ENCODE measurements at regions not wholly inside any gene's neighbourhood (a gene's known extent, or its start where the extent isn't known, plus 50 kb on each side); places are given as distances from the start of the nearest gene placed in this dataset.

DNA sequence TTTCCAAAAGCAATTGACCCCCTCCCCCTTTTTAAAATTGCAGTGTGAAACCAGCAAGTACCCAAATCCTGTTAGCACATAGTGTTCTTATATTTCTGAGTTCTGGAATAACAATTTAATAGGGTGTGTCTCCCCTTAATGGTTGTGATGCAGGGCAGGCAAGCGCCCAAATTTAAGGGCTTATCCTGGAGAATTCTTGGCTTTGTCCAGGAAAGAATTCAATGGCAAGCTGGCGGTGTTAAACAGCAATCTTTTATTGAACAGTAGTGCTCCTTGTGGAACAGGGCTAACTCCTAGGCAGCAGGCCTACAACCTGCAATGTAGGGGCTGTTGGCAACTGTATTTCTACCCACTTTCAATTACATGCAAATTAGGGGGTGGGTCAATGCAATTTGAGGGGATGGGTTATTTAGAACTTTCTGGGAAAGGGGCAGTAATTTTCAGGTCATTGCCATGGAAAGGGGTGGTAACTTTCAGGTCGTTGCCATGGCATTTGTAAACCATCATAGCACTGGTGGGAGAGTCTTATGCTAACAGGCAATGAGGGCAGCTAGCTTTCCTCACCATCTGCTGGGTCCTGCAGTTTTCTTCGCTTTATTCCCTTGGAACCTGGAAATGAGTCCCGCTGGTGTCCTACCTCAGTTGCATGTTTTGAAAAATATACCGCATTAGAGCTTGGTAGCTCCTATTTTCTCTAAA lies 149.0 kb upstream of the KCTD1 start:
- no peak for DNase-seq

DNA sequence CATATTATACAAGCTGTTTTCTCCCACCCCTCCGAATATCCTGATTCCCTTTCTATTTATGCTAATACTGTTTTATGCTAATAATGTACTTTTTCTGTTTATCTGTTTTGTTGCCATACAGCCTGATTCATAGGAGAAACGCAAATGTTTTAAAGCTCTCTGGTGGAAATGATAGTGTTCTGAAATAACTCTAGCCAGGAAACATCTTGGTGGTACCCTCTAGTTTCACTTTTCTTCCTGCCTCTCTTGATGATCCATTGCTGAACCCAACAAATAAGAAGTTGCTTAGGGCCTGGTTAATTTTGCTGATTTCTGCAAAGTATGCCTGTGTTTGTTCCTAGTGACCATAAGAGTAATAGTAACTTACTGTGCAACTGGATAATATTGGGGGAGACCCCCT lies 148.4 kb upstream of the KCTD1 start:
- no peak for DNase-seq

DNA sequence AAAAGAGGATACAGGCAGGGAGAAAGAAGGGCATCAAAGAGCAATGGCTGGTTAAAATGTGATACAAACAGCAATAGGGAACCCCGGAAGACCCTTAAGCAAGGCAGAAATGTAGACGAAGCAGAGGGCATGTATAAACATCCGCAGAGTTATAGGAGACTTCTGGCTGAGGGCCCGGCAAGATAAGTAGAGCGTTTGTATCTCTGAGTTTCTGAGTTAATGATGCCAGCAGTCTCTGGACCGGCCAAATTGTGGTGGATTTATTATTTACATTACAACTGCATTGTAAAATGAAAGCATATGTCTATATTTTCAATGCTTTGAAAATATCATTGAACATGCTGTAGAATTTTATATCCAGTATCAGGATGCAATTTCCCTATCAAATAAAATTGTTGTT lies 148.0 kb upstream of the KCTD1 start:
- no peak for DNase-seq

DNA sequence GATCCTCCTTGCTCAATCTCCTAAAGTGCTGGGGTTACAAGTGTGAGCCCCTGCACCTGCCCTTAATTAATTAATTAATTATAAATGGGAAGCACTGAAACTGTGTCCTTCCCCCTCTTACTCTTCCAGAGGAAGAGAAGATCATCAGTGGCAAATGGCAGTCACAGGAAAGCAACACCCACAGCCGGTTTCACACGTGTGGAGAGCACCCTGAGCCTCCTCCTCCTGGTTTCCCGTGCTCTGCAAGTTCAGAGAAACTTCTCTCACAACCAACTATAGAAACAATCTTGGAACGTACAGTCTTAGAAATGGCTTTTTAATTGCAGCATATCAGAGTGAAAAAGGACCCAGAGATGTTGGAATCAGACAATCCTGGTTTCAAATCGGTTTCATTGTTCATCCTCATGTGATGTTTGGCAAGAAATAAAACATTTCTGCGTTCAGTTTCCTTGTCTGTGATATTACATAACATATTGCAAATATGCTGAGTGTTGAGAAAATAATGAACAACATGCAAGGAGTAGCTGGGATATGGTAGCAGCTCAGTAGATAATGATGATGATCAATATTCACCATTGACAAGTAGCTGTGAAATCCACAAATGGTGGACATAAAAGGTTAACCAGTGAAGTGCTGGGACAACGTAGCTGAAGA lies 141.0 kb upstream of the KCTD1 start:
- DNase-seq: no peak

DNA sequence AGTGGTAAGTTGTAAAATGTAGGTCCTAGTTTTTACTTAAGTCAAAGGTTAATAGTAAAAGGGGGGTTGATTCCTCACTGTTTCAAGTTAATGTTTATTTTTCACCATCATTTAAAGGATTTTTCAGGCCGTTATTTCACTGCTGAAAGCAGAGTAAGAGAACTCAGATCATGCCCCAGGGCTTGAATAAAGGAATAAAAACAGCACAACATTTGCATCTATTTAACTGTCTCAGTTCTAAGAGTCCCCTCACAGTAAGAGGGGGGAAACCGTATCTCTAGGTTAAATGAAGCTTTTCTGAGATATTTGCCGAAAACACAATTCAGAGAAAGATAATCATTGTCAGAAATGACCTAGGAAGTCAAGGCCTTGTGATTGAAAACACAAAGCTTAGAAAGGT lies 138.2 kb upstream of the KCTD1 start:
- DNase-seq: no peak

DNA sequence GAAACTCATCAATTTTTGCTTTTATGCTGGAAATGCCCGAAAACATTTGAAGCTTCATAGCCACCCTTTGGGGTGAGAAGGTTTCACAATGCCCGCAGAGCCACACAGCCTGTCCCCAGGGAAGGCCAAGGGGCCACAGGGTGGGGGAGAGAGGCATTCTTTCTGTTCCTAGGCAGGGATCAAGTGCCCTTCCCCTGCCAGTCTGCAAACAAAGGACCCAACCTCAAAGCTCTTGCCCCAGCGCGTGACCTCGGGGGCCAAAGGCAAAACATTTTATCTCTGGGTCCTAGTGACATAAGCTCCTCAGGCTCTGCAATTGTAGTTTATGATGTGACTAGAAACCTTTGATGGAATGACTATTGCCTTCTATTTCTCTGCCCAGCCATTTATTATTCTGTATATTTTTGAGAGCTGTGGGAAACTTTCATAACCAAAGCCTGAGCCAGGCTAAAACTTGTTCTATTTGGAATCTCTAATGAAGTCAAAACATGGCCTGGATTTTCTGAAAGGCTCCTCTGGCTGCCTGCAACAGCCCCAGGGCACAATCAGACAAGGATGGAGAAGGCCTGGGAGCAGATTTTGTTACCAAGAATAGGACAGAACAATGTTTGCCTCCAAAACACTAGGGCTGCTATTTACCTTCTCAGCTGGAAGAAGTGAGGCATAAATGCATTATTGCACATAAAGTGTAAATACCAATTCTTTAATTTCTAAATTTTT lies 137.2 kb upstream of the KCTD1 start:
- DNase-seq: no peak

DNA sequence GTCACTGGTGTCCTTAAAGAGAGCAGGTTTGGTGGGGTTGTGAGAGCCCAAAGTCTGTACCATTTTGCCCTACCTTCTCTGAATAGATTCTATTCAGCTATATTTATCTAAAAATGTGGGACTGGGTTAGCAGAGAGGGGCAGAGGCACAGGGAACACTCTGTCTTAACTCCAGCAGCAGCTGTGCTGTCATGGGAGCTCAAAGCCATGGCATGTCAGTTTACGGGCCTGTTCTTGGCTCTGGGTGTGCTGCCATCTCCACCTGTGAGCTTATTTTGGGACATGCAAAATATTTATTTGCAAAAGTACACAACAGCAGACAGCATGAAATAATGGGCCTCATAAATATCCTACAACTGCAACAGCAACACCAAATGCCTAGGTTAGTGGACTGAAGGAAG lies 129.6 kb upstream of the KCTD1 start:
- DNase-seq: no peak

DNA sequence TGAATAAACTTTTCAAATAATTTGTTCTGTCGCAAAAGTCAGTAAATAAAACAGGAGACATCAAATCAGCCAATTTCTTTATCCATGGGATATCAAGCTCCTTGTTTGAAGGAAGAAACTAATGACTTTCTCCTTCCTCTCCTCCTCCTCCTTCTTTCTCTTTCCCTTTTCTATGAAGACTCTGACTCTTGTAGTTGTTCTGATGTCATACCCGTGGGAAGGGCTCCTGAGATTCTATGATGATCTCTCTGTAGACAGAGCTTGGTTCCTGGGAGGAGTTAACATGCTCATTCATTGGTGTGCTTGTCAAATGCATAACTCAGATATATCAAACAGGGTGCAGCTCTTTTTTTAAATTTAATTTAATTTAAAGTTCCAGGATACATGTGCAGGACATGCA lies 118.7 kb upstream of the KCTD1 start:
- no peak for DNase-seq

DNA sequence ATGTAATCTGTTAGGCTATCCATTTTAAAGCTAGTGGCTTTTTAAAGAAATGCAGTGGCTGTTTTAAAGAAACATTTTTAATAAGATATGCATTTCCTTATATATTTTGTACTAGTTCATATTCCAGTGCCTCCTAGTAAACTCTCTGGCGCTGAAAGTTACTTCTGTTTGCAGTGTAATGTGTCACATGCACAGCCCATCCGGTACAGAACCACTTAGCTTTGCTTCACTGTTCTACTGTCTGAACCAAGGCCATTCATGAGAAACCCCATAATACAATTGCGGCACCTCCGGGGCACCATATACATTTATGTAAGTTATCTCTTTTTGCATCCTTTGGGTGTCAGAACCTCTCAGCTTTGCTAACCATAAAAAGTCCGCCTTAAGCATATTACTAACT lies 114.6 kb upstream of the KCTD1 start:
- no peak for DNase-seq

DNA sequence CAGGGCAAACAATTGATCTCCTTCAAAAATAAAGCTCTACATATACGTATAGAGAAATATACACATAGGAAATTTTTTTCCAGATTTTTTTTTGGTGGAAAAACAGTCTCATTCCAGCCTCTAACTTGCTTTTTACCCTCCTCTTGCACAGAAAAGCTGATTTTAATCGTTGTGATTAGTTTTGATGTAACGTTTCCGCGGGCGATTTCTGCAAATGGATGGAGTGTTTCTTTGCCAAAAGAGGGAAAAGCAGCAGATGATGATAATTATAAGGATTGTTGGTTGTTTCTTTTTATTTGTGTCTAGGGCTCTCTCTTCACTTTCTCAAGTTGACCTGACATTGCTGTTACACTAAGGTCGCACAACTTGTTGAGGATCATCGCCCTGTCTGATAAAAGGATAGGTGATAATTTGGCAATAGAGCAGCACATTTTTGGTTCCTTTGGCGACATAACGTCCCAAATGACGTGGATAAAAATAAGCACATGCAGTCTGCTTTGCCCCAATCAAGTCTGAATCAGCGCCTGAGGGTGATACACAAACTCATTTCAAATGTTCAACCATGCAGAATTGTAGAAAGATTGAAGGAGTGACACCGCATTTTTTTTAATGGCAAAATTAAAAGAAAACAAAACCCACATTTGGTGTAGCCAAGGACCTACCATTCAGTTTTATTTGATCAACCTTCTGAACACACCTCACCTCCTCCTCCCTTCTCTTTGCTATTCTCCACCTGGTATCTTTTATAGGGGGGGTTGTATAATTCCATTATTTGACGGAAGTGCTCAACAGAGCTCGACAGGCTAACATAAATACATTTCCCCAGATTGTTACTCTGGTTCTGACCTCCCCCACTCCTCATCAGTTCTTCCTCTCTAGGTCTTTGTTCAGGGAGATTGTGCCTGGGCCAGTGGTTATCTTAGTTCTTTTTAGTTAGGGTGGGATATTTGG lies 109.6 kb upstream of the KCTD1 start:
- DNase-seq: no peak

DNA sequence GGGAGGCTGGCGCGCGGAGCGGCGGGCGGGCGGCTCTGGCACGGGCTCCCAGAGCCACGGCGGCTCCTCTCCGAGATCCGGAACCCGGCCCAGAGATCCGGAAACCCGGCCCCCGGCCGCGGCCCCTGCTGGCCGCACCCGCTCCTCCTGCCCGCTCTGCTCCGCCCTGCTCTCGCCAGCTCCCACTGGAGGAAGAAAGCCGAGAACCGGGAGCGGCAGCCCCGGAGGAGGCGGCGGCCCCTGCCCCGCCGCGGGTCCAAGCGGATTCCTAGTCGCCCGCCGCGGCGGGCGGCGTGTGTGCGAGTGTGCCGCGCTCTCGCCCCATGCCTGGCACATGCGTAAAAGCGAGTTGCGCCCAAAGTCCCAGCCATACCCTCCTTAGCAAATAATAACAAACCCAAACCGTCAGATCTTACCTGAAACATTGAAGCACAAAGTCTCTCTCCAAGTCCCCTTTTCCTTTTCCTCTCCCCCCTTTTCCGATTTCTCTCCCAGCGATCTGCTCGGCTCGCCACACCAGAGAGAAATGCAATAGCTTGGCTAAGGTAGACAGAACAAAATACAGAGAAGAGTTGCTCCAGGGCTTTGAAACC lies 108.7 kb upstream of the KCTD1 start:
- DNase-seq: peak; percentile 30

DNA sequence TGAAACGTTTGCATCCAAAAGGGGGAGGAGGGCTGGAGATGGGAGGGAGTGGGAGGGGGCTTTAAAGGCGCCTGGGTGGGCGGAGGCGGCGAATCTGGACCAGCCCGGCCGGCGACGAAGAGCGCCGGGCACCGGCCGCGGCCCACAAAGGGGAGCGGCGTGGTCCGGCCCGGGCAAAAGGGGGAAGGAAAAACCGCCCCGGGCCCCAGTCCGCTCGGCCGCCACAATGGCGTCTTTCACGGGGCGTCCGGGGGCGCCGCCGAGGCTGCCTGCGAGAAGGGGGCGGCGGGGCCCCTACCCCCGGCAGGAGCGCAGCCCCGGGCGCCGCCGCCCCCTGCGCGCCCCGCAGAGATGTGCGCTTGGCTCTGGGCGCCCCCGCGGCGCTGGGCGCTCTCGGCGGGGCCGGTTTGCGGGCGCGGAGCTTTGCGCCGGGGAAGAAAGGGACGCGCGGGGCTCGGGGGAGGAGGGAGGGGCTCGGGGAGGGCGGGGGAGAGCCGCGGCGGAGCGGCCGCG lies 108.1 kb upstream of the KCTD1 start:
- DNase-seq: no peak

DNA sequence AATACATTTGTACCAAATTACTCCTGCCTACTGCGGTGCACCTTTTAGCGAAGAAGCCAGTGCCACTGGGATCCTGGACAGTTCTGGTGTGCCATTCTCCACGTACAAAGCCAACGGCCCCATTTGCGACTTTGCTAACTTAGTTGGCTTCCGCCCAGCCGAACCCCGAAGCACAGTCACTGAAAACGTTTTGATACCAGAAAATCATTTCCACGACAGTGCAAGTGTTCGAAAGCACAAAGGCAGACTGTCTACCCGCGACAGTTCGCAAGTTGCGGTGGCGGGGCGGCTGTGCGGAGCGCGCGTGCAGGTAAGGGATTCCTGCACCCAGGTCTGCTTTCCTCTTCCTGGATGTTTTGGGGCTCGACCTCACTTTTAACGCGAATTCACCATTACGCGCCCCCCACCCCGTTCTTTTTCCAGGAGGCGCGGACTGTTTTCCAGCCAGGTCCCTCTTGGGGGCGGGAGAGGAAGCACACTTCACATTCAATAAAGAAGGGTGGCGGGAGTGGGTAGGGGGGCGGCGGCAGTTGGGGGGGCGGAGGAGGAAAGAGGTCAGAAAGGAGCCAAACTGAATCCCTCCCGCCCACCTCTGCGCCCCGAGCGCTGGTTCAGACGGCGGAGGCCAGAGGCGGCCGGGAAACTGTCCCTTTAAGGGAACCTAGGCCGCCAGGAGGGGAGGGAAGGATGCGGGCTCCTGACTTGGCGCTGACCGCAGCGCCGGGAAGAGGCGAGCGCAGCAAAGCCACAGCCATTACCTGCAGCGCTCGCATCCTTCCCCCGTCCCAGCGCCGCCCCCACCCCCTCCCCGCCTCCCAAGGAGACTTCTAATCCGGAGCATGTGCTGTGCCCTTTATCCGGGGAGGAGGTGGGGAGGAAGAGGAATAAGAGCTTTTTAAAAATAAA lies 107.4 kb upstream of the KCTD1 start:
- no peak for DNase-seq

DNA sequence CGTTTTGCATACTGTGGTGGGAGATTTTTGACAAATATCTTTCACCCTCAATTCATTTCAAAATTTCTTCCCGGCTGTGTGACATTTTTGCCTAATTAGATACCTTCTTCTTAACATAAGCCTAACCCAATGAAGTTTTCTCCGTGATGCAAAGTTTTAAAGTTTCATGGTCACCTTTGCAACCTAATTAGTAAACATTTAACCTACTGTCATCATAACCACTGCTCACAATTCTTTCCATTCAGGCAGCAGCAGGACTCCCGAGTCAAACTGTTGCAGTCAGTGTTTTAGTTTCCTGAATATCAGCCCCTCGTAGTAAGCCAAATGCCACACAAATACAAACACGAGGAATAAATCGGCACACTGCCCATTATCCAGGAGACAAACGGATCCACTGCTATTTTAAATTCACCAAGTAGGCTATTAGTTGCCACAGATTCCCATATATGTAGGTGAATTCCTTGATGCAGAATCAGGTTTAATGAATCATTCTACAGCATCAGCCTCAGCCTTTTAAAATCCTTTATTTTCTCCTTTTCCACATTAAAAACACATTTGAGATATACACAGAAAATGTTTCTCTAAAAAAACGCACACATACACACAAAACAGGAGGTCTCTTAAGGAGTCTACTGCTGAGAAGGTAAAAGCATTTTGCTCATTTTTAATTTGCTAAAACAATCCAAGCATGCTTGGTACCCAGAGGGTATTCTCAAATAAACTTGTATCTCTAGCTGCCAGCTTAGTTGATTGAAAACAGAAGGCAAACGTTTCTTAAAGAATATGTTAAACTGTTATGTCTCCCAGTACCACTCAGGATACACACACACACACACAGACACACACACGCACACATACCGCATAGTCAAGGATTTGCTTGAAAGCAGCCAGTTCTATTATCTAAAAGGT lies 106.5 kb upstream of the KCTD1 start:
- DNase-seq: no peak

DNA sequence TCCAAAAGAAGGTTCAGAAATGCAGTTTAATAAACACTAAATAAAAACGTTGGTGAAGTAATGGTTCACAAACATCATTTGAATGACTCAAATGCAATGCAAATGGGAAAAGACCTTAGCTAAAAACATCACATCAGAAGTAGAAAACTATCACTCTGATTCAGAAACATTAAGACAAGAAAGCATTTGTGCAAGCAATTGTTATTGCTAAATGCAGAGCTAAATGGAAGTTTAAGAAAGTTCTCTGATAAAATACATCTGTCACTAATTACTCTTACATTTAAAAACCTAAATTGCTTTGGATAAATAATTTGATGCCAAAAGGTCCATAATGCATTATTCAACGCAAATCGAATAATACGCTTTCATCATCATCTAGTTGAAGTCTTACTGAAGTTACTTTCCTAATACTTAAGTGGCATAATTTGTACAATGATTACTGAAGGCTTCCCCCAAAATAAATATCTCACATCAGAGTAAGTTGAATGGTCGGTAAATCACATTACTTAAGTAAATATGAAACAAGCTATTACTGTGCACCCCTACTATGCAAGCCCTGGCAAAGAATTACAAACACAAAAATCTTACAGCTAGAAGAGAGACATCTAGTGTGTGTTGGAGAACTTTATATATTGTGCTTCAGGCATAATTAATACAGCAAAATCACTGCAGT lies 105.7 kb upstream of the KCTD1 start:
- no peak for DNase-seq

DNA sequence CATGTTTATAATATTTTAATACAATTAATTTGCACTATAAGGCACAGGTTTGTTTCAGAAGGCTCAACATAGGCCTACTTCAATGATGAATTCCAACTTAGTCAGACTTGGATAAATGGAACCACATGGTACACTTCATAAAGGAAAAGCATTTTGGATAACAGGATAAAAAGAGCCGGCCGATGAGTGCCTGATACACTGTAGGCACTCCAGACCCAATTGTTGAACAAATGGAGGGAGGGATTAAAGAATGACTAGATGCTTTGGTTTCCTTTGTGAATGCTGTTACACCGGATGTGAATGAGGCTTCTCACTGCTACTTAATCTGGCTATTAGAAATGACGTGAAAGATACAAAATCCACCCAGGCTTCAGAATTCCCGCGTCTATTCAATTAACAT lies 104.1 kb upstream of the KCTD1 start:
- DNase-seq: no peak

DNA sequence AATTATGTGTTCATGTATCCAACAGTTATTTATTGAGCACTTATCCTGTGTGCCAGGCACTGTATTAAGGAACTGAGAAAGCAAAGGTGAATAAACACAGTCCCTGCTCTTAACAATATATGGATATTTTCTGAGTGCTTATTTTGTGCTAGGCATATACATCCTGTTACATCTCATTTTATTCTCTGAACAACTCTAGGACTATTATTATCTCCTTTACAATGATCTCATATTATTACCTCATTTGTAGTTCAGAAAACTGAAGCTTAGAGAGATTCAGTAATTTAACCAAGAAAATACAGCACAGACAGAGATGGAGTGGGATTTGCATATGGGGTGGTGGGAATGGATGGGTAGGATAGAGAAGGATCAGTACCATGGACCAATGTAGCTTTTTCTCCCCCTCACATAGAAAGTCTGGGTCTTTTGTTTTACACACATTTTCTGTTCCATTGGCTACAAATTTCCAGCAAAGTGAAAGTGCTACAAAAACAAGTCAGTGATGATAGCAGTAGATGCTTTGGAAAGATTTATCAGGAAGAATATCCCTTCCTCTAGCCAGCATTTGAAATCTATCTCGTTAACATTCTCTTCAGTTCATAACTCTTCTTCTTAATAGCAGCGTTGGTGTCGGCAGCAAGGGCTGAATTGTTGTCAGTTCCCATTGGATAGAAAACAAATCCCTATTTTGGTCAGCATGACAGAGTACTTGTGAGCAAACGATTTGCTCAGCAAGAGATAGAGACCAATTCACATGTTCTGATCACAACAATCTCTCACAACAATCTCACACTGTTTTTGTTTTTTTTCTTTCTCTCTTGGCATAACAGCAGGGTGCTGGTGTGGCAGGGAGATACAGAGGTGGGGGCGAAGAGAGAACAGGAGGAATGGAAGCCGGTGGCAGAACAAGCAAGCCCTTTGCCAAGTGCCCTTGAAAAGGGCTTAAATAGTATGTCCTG lies 102.2 kb upstream of the KCTD1 start:
- no peak for DNase-seq

DNA sequence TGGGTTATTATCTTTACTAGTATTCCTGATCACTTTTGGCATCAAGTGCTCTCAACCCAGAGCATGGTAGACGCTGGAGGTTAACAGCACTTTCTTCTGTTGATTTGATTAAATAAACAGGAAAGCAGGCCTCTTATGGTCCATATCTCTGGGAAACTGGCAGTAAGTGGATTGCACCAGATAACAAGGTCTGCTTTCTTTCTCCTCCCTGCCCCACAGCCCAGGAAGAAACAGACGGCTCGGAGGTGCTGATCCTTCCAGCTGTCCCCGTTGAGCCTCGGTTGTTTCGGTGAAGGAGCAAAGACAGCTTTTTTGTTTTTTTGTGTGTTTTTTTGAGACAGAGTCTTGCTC lies 100.8 kb upstream of the KCTD1 start:
- no peak for DNase-seq

All from activated CD4-positive, alpha-beta T cell treated with anti-CD3 and anti-CD28 coated beads, Interleukin-2, Interleukin-6, amounts not matched to agents 100 ng/mL and 50 ng/mL, durations not matched to agents 16 hours and 8 hours (primary cell).